Testis (tissue), 2 donors: ENCODE measurements at regions not wholly inside any gene's neighbourhood (a gene's known extent, or its start where the extent isn't known, plus 50 kb on each side); places are given as distances from the start of the nearest gene placed in this dataset.

Experiments used
- DNase-seq: peaks from one replicate; pipeline ENCODE4 v3.0.0-alpha.2; 2019
- H3K27ac ChIP-seq, 2 donors: fragments of 200-600 bp; sonication (generic); one replicate each; pipeline ENCODE4 v1.5.1; 2019
- H3K27me3 ChIP-seq: fragments of 200-600 bp; sonication (generic); one replicate; pipeline ENCODE4 v1.5.1; 2019
- H3K36me3 ChIP-seq: fragments of 200-600 bp; sonication (generic); one replicate; pipeline ENCODE4 v1.5.1; 2017; ENCODE audit warnings: low read depth; ENCODE audit errors: missing control alignments
- H3K4me1 ChIP-seq: fragments of 200-600 bp; sonication (generic); one replicate; pipeline ENCODE4 v1.5.1; 2019
- H3K4me3 ChIP-seq, 2 donors: fragments of 200-600 bp; sonication (generic); one replicate each; pipeline ENCODE4 v1.5.1; 2017 to 2019
- H3K9me3 ChIP-seq: fragments of 200-600 bp; sonication (generic); one replicate; pipeline ENCODE4 v1.5.1; 2017
- POLR2A ChIP-seq: fragments of 450-650 bp; IDR thresholded peaks from one replicate; pipeline ENCODE4 v1.6.1; 2017; ENCODE audit warnings: antibody characterized with exemption, mild to moderate bottlenecking, moderate library complexity
- WGBS, 2 donors: methylation state at CpG; one replicate each; pipeline ENCODE4 v1.1.5; 2018; 5-methylcytosine and 5-hydroxymethylcytosine counted together
- intact Hi-C: fragments of 100-400 bp; cut with DNase I; formaldehyde crosslinking; loops from one replicate; pipeline ENCODE4 v1.15.1; 2023; ENCODE audit warnings: low total_unique reads
- TF ChIP-seq, protein P1 (sequence below), 3 experiments: fragments of 450-650 bp in 2 of 3; fragments of 200-600 bp in 1 of 3; sonication (generic) in 1 of 3; IDR thresholded peaks; one replicate each; pipeline ENCODE4 v1.5.1; 2016 to 2019; ENCODE audit warnings: antibody characterized with exemption in 3 of 3, mild to moderate bottlenecking in 2 of 3, moderate library complexity in 1 of 3

GRCh38 chr10:120683454-120683853, 167.7 kb upstream of the WDR11 start:
- Histone ChIP-seq H3K27ac (no peak overlapping the region), H3K4me3 (no peak overlapping the region), H3K9me3 (no peaks in the 10 kb centered on the region), H3K4me1 (no peaks in the 10 kb centered on the region), H3K27me3 (no peaks in the 10 kb centered on the region), H3K36me3 (no peaks in the 10 kb centered on the region)
- WGBS, 2 donors, result 88 to 98% methylated on average over 2 of the region's 2 CpGs
- intact Hi-C loops, result no loop called here
- DNase-seq, result no peak
- TF ChIP-seq, protein P1, sequence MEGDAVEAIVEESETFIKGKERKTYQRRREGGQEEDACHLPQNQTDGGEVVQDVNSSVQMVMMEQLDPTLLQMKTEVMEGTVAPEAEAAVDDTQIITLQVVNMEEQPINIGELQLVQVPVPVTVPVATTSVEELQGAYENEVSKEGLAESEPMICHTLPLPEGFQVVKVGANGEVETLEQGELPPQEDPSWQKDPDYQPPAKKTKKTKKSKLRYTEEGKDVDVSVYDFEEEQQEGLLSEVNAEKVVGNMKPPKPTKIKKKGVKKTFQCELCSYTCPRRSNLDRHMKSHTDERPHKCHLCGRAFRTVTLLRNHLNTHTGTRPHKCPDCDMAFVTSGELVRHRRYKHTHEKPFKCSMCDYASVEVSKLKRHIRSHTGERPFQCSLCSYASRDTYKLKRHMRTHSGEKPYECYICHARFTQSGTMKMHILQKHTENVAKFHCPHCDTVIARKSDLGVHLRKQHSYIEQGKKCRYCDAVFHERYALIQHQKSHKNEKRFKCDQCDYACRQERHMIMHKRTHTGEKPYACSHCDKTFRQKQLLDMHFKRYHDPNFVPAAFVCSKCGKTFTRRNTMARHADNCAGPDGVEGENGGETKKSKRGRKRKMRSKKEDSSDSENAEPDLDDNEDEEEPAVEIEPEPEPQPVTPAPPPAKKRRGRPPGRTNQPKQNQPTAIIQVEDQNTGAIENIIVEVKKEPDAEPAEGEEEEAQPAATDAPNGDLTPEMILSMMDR (IDR thresholded peaks at IDR 0.05), result no peak
- no peak for TF ChIP-seq POLR2A

GRCh38 chr10:120684226-120684625, 166.9 kb upstream of the WDR11 start:
- no peak for DNase-seq
- no peaks in the 10 kb centered on the region for H3K36me3 ChIP-seq
- WGBS, 2 donors, result 48 to 60% methylated on average over 3 to 5 of the region's 5 CpGs
- TF ChIP-seq, protein P1 (IDR thresholded peaks at IDR 0.05), result no peak
- no peak for TF ChIP-seq POLR2A
- H3K27me3 ChIP-seq, result no peaks in the 10 kb centered on the region
- H3K9me3 ChIP-seq, result no peaks in the 10 kb centered on the region
- no peak overlapping the region for H3K27ac ChIP-seq
- H3K4me1 ChIP-seq, result no peaks in the 10 kb centered on the region
- intact Hi-C loops, result no loop called here
- H3K4me3 ChIP-seq, result no peak overlapping the region

DNA sequence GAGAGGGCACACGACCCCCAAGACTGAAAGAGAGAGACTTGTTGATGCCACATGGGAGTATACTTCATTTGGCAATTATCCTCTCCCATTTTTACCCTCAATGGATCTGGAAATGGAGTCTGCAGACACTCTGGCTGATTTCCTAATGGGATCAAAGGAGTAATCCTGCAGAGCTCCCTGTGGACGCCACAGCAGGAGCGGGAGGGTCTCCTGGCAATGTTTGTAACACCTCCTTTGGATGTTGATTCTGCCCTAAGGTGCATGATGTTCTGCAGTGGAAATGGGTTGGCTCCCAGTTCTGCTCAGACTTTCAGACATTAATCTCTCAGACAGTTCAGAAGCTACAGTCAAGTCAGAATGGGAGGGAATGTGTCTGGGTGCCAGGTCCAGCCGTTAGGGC, 166.0 kb upstream of the WDR11 start:
- H3K36me3 ChIP-seq, result no peaks in the 10 kb centered on the region
- H3K27ac ChIP-seq, result no peak overlapping the region
- no peak overlapping the region for H3K4me3 ChIP-seq
- no peaks in the 10 kb centered on the region for H3K9me3 ChIP-seq
- H3K27me3 ChIP-seq, result no peaks in the 10 kb centered on the region
- intact Hi-C loops, result no loop called here
- no peak for DNase-seq
- no peaks in the 10 kb centered on the region for H3K4me1 ChIP-seq
- WGBS, 2 donors, result 49 to 51% methylated on average over 3 to 4 of the region's 4 CpGs
- TF ChIP-seq, protein P1 (IDR thresholded peaks at IDR 0.05), result no peak
- TF ChIP-seq POLR2A, result no peak

- H3K9me3 ChIP-seq, result no peaks in the 10 kb centered on the region
- no peak overlapping the region for H3K27ac ChIP-seq
- intact Hi-C loops, result no loop called here
- H3K4me1 ChIP-seq, result no peaks in the 10 kb centered on the region
- H3K4me3 ChIP-seq, result no peak overlapping the region
- 87 to 88% methylated on average over 1 of the region's 1 CpG for WGBS, 2 donors
- no peak for DNase-seq
- H3K27me3 ChIP-seq, result no peaks in the 10 kb centered on the region
- TF ChIP-seq POLR2A, result no peak
- H3K36me3 ChIP-seq, result no peaks in the 10 kb centered on the region
These were observed 162.2 kb upstream of the WDR11 start for GRCh38 chr10:120688928-120689327.

DNA sequence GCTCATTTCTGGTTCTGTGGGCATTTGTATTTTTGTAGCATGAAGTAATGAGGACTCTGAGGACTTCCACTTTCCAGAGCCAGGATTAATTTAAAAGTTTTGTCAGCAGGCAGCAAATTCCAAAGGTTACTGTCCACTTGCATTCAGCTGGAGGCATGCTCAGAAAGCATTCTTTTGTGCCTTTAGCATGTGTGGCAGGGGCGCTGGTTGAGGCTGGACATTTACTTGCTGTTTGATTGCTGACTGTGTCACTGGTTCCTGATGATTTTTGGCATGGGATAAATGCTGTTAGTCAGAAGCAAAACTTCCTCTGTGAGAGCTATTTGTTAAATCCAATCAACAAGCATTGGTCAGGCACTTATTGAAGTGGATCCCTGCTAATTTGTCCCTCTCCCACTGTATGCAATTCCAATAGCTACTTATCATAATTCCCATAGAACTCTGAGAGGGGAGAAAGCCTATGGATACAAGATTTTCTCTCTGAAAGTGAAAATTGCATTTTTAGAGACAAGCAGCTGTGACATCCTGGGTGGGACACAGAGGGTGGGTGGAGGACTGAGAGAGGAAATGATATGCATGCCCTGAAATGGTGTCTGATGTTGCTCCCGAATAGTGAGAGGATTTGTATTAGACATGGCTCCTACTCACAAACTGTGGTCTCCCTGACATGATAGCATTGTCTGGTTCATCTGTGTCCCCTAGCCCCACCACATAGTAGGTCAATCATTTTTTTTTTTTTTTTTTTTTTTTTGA, 161.2 kb upstream of the WDR11 start:
- no peaks in the 10 kb centered on the region for H3K36me3 ChIP-seq

More for the DNA sequence above, 161.2 kb upstream of the WDR11 start:
- TF ChIP-seq, protein P1 (IDR thresholded peaks at IDR 0.05), result no peak
- TF ChIP-seq POLR2A, result no peak
- Histone ChIP-seq H3K27me3 (no peaks in the 10 kb centered on the region), H3K4me3 (no peak overlapping the region), H3K27ac (no peak overlapping the region), H3K9me3 (no peaks in the 10 kb centered on the region), H3K4me1 (no peaks in the 10 kb centered on the region)
- no peak for DNase-seq
- WGBS, 2 donors, result 87 to 88% methylated on average over 2 of the region's 2 CpGs
- intact Hi-C loops, result no loop called here
